Progenitor cell of endocrine pancreas (in vitro differentiated cells): ENCODE measurements at regions not wholly inside any gene's neighbourhood (a gene's known extent, or its start where the extent isn't known, plus 50 kb on each side); places are given as distances from the start of the nearest gene placed in this dataset.

Experiments
- DNase-seq: peaks from one replicate; pipeline ENCODE4 v3.0.0; 2021; ENCODE audit warnings: low spot score; ENCODE audit not compliant: unreplicated experiment
- H3K27ac Mint-ChIP-seq: 2 replicates; pipeline ENCODE4 v1.8.0; 2021; ENCODE audit warnings: mild to moderate bottlenecking, moderate library complexity, mixed read lengths
- H3K27me3 Mint-ChIP-seq: 2 replicates; pipeline ENCODE4 v1.8.0; 2021; ENCODE audit warnings: mixed read lengths
- H3K36me3 Mint-ChIP-seq: 2 replicates; pipeline ENCODE4 v1.8.0; 2022; ENCODE audit warnings: mixed read lengths; ENCODE audit not compliant: insufficient read depth
- H3K4me1 Mint-ChIP-seq: 2 replicates; pipeline ENCODE4 v1.8.0; 2021; ENCODE audit warnings: low read depth, mixed read lengths
- H3K4me3 Mint-ChIP-seq: 2 replicates; pipeline ENCODE4 v1.8.0; 2021; ENCODE audit warnings: low read depth, mild to moderate bottlenecking, moderate library complexity, mixed read lengths
- H3K9me3 Mint-ChIP-seq: 2 replicates; pipeline ENCODE4 v1.8.0; 2021; ENCODE audit warnings: low read depth, mixed read lengths
- TF ChIP-seq, protein P1 (sequence below): fragments of 200-600 bp; sonication (generic); IDR thresholded peaks from one replicate; pipeline ENCODE4 v1.5.0; 2021; ENCODE audit warnings: antibody characterized with exemption, mild to moderate bottlenecking; ENCODE audit not compliant: unreplicated experiment

DNA sequence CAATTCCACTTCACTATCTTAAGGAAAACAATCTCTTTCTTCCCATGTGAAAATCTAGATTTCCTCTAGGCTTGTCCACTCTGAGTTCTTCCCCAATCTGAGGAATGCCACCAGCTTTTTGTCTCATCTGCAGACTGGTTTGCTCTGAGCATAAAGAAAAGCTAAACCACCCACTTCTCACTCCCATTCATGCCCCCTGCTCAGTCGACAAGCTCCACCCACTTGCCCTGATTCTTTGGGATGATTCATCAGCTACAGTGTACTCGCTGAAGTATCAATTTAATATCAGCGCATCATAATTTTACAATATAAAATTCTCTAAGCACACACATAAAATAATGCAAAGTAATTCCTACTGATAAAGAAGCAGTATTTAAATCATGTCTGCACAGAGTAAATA is 209.1 kb downstream of the GRIN2B start:
- DNase-seq, result no peak
- no peaks in the 10 kb centered on the region for H3K9me3 Mint-ChIP-seq
- H3K4me3 Mint-ChIP-seq, result no peak overlapping the region
- H3K27ac Mint-ChIP-seq, result no peak overlapping the region
- H3K36me3 Mint-ChIP-seq, result no peaks in the 10 kb centered on the region
- H3K27me3 Mint-ChIP-seq, result no peaks in the 10 kb centered on the region
- TF ChIP-seq, protein P1, sequence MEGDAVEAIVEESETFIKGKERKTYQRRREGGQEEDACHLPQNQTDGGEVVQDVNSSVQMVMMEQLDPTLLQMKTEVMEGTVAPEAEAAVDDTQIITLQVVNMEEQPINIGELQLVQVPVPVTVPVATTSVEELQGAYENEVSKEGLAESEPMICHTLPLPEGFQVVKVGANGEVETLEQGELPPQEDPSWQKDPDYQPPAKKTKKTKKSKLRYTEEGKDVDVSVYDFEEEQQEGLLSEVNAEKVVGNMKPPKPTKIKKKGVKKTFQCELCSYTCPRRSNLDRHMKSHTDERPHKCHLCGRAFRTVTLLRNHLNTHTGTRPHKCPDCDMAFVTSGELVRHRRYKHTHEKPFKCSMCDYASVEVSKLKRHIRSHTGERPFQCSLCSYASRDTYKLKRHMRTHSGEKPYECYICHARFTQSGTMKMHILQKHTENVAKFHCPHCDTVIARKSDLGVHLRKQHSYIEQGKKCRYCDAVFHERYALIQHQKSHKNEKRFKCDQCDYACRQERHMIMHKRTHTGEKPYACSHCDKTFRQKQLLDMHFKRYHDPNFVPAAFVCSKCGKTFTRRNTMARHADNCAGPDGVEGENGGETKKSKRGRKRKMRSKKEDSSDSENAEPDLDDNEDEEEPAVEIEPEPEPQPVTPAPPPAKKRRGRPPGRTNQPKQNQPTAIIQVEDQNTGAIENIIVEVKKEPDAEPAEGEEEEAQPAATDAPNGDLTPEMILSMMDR, result no peak
- H3K4me1 Mint-ChIP-seq, result no peaks in the 10 kb centered on the region

DNA sequence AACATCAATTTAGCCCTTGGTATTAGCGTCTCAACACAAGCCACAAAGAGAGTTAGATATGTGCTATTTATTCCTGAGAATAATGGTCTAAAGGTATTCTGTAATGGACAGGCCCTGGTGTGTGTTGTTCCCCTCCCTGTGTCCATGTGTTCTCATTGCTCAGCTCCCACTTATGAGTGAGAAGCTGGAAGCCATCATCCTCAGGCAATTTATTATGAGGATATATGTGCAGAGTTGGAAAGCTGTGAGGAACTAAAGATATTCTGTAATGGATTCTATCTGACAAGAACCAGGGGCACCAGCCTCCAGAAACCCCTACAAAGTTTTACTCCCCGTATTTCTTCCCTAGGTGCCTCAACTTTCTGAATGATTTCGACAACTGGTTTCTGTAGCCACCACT is 210.8 kb downstream of the GRIN2B start:
- TF ChIP-seq, protein P1, result no peak
- Mint-ChIP-seq H3K27ac (no peak overlapping the region), H3K27me3 (no peaks in the 10 kb centered on the region)

DNA sequence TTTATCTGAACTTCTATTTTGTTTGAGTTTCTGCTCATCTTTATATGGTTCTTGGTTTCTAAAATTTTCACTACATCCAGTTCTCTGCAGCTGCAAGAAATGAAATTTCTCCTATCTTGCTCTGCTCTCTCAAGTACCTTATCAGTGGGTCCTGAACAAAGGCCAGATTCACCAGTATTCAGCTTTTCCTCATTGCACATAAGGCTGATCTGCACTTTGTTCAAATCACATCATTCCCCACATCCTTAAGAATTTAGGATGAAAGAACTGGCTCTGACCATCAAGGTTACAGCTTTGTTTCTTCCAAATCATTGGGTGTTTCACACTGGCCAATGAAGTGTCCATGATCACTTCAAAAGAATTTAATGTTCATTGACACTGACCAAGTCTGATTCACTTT is 211.4 kb downstream of the GRIN2B start:
- Mint-ChIP-seq H3K27ac (no peak overlapping the region), H3K4me1 (no peaks in the 10 kb centered on the region), H3K4me3 (no peak overlapping the region), H3K36me3 (no peaks in the 10 kb centered on the region), H3K27me3 (no peaks in the 10 kb centered on the region), H3K9me3 (no peaks in the 10 kb centered on the region)
- no peak for DNase-seq
- TF ChIP-seq, protein P1, result no peak

More for the DNA sequence above, 210.8 kb downstream of the GRIN2B start:
- H3K36me3 Mint-ChIP-seq, result no peaks in the 10 kb centered on the region
- DNase-seq, result no peak
- no peaks in the 10 kb centered on the region for H3K9me3 Mint-ChIP-seq
- H3K4me1 Mint-ChIP-seq, result no peaks in the 10 kb centered on the region
- H3K4me3 Mint-ChIP-seq, result no peak overlapping the region

DNA sequence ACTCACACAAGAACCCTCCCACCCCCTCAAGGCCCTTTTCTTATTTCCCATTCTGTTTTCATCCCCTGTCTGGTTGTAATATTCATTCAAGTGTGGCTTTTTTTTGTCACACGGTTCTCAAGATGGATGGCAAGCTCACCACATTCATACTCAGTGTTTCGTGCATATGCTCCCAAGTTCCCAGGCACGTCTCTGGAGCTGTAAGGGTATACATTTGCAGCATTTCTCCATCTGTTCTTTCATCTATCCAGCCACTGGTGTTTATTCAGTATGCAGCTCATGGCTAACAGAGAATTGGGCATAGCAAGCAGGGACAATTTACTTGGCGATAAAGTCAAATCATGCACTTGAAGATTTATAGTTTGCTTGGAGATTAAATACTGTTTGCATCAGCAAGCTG is 212.1 kb downstream of the GRIN2B start:
- H3K4me3 Mint-ChIP-seq, result no peak overlapping the region
- H3K27ac Mint-ChIP-seq, result no peak overlapping the region
- no peak for DNase-seq
- H3K36me3 Mint-ChIP-seq, result no peaks in the 10 kb centered on the region
- no peaks in the 10 kb centered on the region for H3K27me3 Mint-ChIP-seq
- H3K9me3 Mint-ChIP-seq, result no peaks in the 10 kb centered on the region
- no peaks in the 10 kb centered on the region for H3K4me1 Mint-ChIP-seq
- TF ChIP-seq, protein P1, result no peak

DNA sequence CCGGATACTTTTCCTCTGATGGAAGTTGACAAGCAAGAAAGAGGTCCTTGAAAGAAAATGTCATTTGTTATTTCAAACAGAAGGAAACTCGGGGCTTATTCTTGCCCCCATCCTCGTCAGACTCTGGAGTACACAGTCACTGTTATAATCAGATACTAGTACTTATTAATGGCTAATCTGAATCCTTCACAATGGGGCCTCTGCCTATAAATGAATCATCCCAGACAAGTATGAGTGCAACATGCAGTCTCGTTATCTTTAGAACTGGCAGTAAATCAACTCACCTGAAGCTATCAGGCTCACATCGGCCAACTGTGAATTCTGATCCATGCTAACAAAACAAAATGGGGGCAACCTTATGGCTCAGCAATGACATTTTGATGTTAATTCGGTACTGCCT is 216.7 kb downstream of the GRIN2B start:
- TF ChIP-seq, protein P1, result no peak
- no peak overlapping the region for H3K4me3 Mint-ChIP-seq
- no peak for DNase-seq
- H3K9me3 Mint-ChIP-seq, result no peaks in the 10 kb centered on the region
- H3K36me3 Mint-ChIP-seq, result no peaks in the 10 kb centered on the region
- peaks cover 5% of the 10 kb centered on the region for H3K27me3 Mint-ChIP-seq
- no peak overlapping the region for H3K27ac Mint-ChIP-seq
- no peaks in the 10 kb centered on the region for H3K4me1 Mint-ChIP-seq
